ENCODE measurements at regions not wholly inside any gene's neighbourhood (a gene's known extent, or its start where the extent isn't known, plus 50 kb on each side); places are given as distances from the start of the nearest gene placed in this dataset.

DNA sequence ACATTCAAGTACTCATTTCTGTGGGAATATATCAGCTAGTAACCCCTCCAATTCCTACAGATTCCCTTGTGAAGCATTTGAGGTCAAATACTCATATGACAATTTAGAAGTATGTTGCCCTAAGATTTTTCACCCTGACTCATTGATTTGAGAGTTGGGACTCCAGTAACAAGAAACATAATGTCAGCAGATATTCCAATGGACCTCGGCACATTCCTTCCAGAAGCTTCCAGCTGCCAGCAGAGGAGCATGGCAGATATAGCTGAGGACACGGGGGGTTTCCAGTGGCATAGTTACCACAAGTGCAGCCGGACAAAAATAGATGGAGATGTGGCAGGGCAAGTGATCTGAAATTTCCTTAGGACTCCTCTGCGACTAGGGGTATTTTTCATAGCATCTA, 101.9 kb upstream of the ARHGAP28 start:
- Histone ChIP-seq H3K18ac (ENCODE audit: extremely low read depth, low read length) (no peak overlapping the region), H2BK120ac (replicated peaks; ENCODE audit: low read depth, low read length) (no peak overlapping the region), H4K8ac (ENCODE audit: extremely low read depth, insufficient read depth, low read length) (no peak overlapping the region), H2BK5ac (ENCODE audit: low read depth, low read length) (no peak overlapping the region), H3K9me3 (ENCODE audit: insufficient read depth in 2 of 2, low read depth in 1 of 2, low read length in 1 of 2) (no peaks in the 10 kb centered on the region), H3K27ac (ENCODE audit: low read depth, low read length) (no peak overlapping the region), H2BK20ac (ENCODE audit: low read length) (no peak overlapping the region), H3K9ac (replicated peaks in 1 of 4; ENCODE audit: extremely low read depth in 1 of 4, low read depth in 3 of 4, low read length in 3 of 4) (no peak overlapping the region), H4K91ac (replicated peaks; ENCODE audit: insufficient read length, low read length) (no peak overlapping the region), H3K79me2 (ENCODE audit: control insufficient read depth in 1 of 2, insufficient read depth in 2 of 2, low read length in 2 of 2) (no peaks in the 10 kb centered on the region), H3K4me2 (ENCODE audit: insufficient read depth in 1 of 2, low read depth in 2 of 2, low read length in 2 of 2) (no peak overlapping the region), H2AFZ (ENCODE audit: low read length) (no peak overlapping the region), H3K36me3 (ENCODE audit: control insufficient read depth in 2 of 4, insufficient read depth in 4 of 4, low read length in 3 of 4) (no peaks in the 10 kb centered on the region), H4K5ac (ENCODE audit: insufficient read length, low read depth, low read length) (no peak overlapping the region), H3K14ac (ENCODE audit: insufficient read length) (no peak overlapping the region), H3K56ac (replicated peaks; ENCODE audit: insufficient read length, low read depth, low read length) (no peak overlapping the region), H3K27me3 (replicated peaks in 1 of 4; ENCODE audit: control insufficient read depth in 3 of 4, extremely low read depth in 1 of 4, insufficient read depth in 3 of 4, low read length in 3 of 4) (no peaks in the 10 kb centered on the region), H3K23me2 (ENCODE audit: low read depth, low read length) (peaks cover 2% of the 10 kb centered on the region; the same call in 1 of the 2 replicates), H2BK12ac (ENCODE audit: low read depth, low read length) (no peak overlapping the region), H3K4me1 (replicated peaks in 1 of 4; ENCODE audit: control insufficient read depth in 3 of 4, insufficient read depth in 4 of 4, low read length in 3 of 4) (peaks cover 0 to 3% (median 0%) of the 10 kb centered on the region in 4 experiments; a peak in 2 of 7 replicates), H3K23ac (ENCODE audit: insufficient read length) (no peak overlapping the region), H3K4me3 (ENCODE audit: extremely low read depth in 1 of 4, insufficient read depth in 2 of 4, low read depth in 3 of 4, low read length in 4 of 4) (no peak overlapping the region), H2BK15ac (ENCODE audit: low read length) (no peak overlapping the region), H3K79me1 (ENCODE audit: low read depth, low read length) (no peaks in the 10 kb centered on the region), H2AK5ac (ENCODE audit: low read depth, low read length) (no peak overlapping the region), H3K4ac (replicated peaks; ENCODE audit: insufficient read length, low read depth, low read length) (no peak overlapping the region), H4K20me1 (replicated peaks in 1 of 2; ENCODE audit: control insufficient read depth in 1 of 2, insufficient read depth in 2 of 2, low read length in 2 of 2) (no peaks in the 10 kb centered on the region)
- DNase-seq (ENCODE audit: low read depth in 1 of 2, low spot score in 2 of 2) (no peak), FAIRE-seq (no peak)
- POLR2A ChIA-PET (ENCODE audit: partially characterized antibody): no interaction called here
- 88% methylated on average over 4 of the region's 4 CpGs; no CpG with 5 or more reads in 1 of the 2 experiments for whole genome bisulfite sequencing, 2 experiments (ENCODE audit: extremely low coverage in 1 of 2, insufficient coverage in 1 of 2, insufficient read length in 1 of 2, insufficient replicate concordance in 2 of 2, low coverage in 1 of 2, low lambda C conversion rate in 2 of 2, missing lambda C conversion rate in 1 of 2)
- CTCF ChIA-PET (ENCODE audit: partially characterized antibody): interaction anchor here (0.8 kb wide), 1 partner anchor 13 kb away, joined by 3 read pairs; no protein-coding TSS in a partner anchor
- TF ChIP-seq SIX5 (IDR thresholded peaks at IDR 0.05; ENCODE audit: low read depth, low read length) (no peak), BACH1 (IDR thresholded peaks at IDR 0.05; ENCODE audit: low read length) (no peak), TAF1 (IDR thresholded peaks at IDR 0.05; ENCODE audit: low read depth, low read length) (no peak), KDM4A (IDR thresholded peaks at IDR 0.05; ENCODE audit: low read depth, low read length, severe bottlenecking) (no peak), RNF2 (IDR thresholded peaks at IDR 0.05; ENCODE audit: borderline replicate concordance, low read depth, low read length, missing control alignments, poor library complexity, severe bottlenecking) (no peak), EZH2 (IDR thresholded peaks at IDR 0.05; ENCODE audit: low read depth, low read length, severe bottlenecking) (no peak), EGR1 (IDR thresholded peaks at IDR 0.05; ENCODE audit: borderline replicate concordance, low read depth, low read length) (no peak), MAFK (IDR thresholded peaks at IDR 0.05; ENCODE audit: low read depth, low read length) (no peak), POLR2AphosphoS5 (IDR thresholded peaks at IDR 0.05; ENCODE audit: low read depth, low read length) (no peak)
- TF ChIP-seq, protein P1, sequence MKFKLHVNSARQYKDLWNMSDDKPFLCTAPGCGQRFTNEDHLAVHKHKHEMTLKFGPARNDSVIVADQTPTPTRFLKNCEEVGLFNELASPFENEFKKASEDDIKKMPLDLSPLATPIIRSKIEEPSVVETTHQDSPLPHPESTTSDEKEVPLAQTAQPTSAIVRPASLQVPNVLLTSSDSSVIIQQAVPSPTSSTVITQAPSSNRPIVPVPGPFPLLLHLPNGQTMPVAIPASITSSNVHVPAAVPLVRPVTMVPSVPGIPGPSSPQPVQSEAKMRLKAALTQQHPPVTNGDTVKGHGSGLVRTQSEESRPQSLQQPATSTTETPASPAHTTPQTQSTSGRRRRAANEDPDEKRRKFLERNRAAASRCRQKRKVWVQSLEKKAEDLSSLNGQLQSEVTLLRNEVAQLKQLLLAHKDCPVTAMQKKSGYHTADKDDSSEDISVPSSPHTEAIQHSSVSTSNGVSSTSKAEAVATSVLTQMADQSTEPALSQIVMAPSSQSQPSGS (IDR thresholded peaks at IDR 0.05; ENCODE audit: low read length): no peak
